ENCODE measurements at regions not wholly inside any gene's neighbourhood (a gene's known extent, or its start where the extent isn't known, plus 50 kb on each side); places are given as distances from the start of the nearest gene placed in this dataset.
"Not testable (repeated sequence)": the region's sequence is repeated elsewhere in the genome, so short reads cannot be mapped to it uniquely, and the experiment has no call there.

- no peak for DNase-seq (ENCODE audit: low read depth)
These were observed 67.3 kb upstream of the KMT2C start for GRCh38 chr7:152502813-152503790.

GRCh38 chr7:152501506-152501905 lies 65.7 kb upstream of the KMT2C start:
- DNase-seq (ENCODE audit: low read depth) = no peak

DNA sequence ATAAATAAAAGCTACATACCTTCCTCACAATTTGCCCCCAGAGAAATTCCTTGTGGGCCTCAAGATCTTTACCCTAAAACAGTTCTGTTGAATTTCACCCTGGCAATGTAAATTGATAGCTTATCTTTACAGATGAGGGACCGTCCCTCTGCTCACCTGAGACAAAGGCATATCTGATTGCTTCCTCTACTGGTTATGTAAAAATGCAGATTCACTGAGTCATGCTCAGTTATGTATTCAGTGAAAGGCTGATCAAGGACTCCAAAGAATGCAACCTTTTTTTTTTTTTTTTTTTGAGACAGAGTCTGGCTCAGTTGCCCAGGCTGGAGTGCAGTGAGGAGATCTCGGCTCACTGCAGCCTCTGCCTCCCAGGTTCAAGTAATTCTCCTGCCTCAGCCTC lies 64.2 kb upstream of the KMT2C start:
- DNase-seq (ENCODE audit: low read depth) = not testable (repeated sequence)

GRCh38 chr7:152495867-152496266 lies 60.1 kb upstream of the KMT2C start:
- no peak for DNase-seq (ENCODE audit: low read depth)

- no peak for DNase-seq (ENCODE audit: low read depth)
These were observed 57.1 kb upstream of the KMT2C start for GRCh38 chr7:152492952-152493351.

DNA sequence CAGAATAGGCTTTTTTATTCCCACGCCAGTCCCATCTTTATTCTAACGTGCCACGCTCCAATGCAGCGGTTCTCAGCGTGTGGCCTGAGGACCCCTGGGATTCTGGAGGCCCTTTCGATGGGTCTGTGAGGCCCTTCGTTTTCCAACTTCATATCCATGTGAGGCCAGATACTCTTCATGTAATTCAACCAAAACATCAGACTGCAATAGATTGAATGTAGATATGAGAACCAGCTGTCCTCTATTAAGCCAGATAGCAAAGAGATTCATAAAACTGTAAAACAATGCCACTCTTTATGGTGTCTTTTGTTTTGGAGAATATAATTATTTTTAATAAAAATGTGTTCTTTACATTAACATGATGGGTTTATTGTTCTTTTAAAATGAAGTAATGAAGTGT lies 53.2 kb upstream of the KMT2C start:
- DNase-seq (ENCODE audit: low read depth) = no peak

DNA sequence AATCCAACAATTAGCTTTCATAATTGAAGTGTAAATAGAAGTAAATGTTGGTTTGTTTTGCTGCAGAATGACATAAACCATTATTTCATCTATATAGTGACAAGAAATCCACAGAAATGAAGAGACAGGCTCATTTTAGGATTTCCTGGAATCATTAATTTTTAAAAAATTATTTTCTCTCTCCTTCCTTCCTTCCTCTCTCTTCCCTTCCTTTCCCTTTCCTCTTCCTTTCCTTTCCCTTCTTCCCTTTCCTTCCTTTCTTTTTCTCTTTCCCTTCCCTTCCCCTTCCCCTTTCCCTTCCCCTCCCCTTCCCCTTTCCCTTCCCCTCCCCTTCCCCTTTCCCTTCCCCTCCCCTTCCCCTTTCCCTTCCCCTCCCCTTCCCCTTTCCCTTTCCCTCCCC lies 51.2 kb upstream of the KMT2C start:
- DNase-seq (ENCODE audit: low read depth) = no peak

GRCh38 chr7:152485826-152486225 lies 50.0 kb upstream of the KMT2C start:
- no peak for DNase-seq (ENCODE audit: low read depth)
